Stimulated activated CD4-positive, alpha-beta T cell treated with anti-CD3 and anti-CD28 coated beads, Interleukin-1b, Interleukin-23, amount 100 ng/mL, for 1 hour (primary cell): ENCODE measurements at regions not wholly inside any gene's neighbourhood (a gene's known extent, or its start where the extent isn't known, plus 50 kb on each side); places are given as distances from the start of the nearest gene placed in this dataset.

Experiments
- DNase-seq, 2 donors: peaks; one replicate each; pipeline ENCODE4 v3.0.0-alpha.2; 2020; ENCODE audit warnings: low read depth in 2 of 2

DNA sequence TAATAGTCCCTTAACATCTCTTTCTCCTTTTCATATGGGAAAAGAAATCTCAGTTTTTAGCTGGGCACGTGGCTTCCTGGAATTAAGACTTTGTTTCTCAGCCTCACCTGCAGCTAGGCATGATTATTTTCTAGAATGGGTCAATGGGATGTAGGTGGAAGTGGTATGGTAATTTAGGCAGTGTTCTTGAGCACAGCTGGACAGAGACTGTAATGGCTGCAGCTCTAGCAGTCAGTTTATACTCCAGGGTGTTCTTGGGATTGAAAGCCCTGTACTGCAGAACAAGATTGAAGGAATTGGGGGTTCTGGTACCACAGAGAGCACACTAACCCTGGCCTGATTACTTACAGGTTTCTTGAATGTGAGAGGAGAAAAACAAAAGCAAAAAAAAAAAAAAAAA is 455.9 kb upstream of the ZNF608 start:
- DNase-seq: no peak

DNA sequence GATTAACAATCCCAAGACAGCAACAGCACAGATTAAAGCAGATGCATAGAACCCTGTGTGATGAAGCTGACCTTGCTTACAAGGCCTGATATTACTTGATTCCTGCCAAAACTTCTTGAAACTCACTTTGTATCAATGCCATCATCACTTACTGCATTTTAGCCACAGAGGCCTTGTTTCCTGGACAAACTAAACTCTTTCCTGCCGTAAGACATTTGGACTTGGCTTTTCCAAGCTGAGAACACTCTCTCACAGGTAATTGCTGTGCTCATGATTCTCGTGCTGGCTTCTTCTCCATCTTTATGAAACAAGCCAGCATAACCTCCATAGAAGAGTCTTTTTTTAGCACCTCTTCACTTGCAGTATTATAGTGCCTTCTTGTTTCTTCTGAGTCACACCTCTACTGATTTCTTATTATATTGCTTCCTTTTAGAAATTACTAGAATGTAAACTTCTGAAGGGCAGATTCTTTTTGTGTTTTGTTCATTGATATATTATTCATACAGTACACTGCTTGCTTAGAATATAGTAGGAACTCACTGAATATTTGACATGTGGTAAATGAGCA is 456.5 kb upstream of the ZNF608 start:
- no peak for DNase-seq

DNA sequence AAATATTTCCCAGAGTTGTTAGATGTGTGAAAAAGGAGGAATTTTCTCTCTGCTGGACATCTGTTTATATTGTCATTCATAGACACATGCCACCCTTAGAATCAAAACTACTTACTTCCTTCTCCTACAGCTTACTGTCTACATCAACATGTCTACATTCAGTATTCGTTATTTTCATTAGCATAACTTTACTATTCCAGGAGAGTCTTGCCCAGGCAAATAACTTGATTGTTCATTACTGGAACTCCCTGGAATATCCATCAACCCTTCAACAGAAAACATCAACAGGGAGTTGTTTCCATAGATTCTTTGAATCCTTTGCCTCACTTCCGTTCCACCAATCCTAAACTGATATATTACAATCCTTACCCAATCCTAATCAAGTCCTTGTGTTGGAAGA is 457.5 kb upstream of the ZNF608 start:
- no peak for DNase-seq

DNA sequence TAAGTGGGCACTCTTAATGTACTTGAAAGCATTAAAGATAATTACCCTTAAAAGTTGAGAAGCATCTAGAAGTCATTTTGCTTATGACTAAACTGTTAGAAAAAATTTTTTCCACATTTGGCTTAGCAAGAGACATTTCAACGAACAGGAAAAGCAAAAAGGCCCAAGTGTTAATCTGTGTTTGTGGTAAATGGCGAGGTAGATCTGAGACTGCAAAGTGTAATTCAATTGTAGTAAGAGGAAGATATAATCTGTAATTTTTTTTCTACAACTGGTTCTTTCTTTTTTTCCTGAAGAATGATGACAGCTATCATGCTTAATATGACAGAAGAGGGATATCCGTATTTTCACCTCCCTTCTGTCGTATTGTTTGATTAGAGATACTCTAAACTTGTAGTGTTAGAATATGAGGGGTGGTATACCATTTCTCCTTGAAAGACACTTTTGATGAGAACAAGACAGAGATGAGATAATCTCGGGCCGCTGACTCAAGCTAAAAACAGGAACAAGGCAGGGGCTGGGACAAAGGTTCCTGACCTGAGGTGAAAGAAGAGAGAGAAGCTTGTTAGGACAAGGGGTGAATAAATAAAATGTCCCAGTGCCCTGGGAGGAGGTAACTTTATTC is 459.3 kb upstream of the ZNF608 start:
- DNase-seq: no peak

DNA sequence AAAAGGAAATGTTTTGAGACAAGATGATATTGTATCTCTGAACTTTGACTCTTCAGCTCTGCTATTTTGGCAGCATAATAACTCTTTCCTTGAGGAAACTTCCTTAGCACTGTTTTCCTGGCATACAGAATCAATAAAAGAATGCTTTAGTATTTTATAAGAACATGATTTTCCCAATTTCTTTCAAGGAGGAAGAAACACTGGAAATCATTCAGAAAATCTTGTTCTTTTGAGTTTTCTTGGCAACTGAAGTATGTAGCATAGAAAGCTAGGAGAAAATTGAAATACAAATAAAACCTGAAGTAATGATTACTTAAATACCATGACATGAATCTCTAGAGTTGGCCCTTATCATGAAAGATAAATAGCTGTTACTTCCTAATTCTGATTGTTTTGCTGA is 461.4 kb upstream of the ZNF608 start:
- no peak for DNase-seq

DNA sequence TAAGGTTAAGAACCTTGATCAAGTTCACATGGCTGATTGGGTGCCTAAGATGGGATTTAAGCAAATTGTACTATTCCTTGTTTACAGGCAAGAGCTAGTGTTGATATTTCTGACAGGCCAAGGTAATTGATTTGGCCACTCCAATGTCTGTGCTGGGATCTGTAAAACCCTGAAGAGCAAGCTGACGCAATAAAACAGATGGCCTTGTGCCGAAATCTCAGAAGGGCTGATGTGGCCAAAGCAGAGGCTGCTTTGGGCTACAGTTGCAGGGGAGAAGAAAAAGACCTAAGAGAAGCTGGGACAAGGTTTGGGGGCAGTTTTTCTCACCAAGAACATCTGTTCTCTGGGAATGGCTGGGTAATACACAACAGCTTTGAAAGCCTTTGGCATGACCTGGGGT is 463.2 kb upstream of the ZNF608 start:
- no peak for DNase-seq

DNA sequence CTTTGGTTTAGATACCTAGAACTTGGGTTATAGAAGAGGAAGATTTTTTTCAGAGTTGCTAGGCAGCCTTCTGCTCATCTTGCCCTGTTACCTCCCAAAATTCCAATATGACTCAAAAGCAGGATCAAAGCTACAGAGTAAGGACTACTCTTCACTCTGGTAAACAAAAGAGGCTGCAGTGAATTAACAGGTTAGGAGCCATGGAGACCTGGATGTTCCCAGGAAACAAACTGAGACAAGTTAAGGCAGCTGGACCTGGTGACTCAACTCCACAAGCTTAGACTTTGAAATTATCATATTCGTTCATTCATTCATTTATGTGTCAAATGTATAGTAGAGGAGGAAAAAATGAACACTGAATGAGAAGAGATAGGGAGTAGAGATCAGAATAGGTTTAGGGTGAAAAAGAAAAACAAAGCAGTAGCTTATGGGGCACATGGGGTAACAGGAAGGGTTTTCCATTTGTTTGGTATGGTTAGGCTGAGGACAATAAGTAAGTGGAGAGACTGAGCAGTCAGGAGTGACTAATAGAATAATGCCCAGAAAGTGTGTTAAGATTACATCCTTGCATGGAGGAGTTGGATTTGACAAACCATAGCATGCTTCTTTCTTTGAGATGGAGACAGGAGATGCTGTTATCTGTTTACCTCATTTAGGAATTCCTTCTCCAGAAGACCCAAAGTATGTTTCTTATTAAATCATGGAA is 464.0 kb upstream of the ZNF608 start:
- DNase-seq: no peak

DNA sequence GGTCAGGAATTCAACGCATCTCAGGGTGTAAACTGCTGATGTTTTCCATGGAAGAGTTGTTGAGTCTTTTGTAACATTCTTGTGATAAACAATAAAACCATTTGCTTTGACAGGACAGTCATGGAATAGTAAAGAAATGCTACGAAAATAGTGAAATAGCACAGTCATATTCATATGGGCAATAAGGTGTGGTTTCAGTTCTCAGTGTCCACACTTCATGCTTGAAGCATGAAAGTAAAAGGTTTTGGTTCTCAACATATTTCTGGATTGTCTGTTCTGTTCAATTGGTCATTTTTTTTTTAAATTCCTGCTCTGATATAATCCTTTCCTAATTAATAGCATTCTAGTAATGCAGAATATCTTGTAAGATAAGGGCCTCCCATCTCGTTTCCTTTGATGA is 467.6 kb upstream of the ZNF608 start:
- no peak for DNase-seq

DNA sequence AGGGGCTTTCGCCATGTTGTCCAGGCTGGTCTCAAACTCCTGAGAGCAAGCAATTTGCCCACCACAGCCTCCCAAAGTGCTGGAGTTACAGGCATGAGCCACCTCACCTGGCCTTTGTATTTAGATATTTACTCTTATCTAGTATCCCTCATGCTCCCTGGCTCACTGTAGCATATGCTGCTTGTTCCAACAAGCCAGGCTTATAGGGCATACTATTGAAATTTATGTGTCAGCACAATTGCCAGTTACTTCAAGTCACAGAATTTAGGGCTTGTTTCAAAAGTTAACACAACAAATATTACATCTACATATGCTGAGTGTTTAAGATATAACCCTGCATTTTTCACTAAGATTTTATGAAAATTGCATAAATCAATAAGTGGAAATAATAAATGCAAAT is 469.2 kb upstream of the ZNF608 start:
- DNase-seq: no peak

DNA sequence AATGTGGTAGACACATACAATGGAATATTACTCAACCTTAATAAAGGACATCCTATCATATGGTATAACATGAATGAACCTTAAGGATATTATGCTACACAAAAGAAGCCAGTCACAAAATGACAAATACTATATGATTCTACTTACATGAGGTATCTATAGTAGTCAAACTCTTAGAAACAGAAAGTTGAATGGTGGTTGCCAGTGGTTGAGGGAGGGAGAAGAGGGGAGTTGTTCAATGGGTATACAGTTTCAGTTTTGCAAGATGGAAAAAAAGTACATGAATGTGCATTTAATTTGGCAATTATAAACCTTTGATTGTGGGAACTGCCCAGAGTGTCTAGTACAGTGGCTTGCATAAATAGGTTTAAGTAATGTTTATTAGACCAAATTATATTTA is 473.3 kb upstream of the ZNF608 start:
- DNase-seq: no peak

DNA sequence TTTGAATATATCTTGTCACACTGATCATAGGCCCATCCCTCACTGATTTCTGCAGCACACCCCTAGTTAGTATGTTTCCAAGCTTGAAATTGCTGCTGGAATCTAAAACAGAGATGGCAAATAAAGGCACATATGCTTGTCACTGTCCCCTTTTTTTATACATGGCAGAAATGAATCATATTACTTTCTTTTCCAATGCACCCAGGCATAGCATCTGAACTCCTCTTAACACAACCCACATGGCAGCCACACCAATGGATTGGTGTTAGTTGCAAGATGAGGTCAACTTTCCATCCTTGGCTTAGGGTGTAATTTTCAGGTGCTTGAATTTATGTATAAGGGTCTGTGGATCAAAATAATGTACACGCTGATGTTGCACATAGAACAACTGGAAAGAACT is 473.8 kb upstream of the ZNF608 start:
- DNase-seq: no peak

DNA sequence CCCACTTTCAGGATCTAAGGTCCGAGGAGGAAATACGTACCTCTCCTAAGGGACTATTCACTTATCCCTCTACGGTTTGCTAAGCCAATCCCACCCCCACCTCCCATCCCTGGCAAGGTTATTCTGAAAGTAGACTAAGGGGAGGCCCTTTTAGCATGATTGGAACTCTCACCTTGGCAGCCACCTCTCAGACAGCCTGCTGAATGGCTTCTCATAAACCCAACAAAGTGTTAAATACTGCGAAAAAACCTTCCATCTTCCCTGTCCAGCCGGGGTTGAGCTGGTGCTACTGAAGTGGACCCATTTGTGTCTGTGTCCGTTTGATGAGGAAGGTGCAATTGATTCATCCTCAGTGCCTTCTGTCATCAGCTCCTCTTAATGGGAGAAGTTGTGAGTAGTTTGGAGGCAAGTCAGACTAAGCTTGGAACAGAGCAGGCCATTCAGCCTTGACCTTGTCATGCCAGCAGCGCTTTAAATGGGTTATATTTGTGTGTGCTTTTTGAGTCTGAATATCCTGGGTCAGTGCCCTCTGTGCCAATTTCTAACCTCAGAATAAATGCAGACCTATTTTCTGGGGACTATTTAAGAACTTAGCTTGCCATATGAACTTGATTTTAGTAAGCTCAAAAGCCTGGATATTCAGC is 476.3 kb upstream of the ZNF608 start:
- no peak for DNase-seq

DNA sequence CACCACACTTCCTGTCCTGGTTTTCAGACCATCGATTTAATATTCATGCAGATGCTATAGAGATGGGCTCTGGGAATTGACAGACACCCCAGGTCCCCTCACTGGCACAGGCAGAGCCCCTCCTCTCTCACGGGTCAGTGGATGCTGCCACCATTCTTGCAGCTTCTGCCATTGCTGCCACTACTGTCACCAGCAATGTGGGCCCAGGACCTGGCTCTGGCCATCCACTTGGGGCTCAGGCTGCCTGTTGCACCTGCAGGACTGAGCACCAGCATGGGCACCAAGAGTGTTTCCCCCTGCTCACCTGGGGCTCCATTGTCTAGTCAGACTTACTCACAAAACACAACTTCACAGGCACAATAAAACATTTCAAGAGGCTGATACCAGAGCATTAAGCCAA is 479.0 kb upstream of the ZNF608 start:
- no peak for DNase-seq

DNA sequence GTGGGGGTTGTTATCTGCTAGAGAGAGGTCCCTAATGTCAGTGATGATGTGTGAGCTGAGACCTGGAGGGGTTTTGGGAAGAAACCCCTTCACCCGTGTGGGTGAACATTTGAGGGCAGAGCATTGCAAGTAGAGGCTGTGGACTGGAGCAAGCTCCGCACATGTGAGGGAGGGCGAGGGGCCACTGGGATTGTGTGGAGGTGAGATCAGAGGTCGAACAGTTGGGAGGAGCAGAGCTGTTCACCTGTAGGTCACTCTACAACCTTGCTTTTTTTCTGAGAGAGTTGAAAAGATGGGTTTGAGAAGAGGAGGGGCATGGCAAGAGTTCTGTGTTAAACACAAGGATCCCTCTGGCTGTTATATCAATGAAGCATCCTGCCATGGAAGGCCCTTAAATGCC is 480.4 kb upstream of the ZNF608 start:
- no peak for DNase-seq

DNA sequence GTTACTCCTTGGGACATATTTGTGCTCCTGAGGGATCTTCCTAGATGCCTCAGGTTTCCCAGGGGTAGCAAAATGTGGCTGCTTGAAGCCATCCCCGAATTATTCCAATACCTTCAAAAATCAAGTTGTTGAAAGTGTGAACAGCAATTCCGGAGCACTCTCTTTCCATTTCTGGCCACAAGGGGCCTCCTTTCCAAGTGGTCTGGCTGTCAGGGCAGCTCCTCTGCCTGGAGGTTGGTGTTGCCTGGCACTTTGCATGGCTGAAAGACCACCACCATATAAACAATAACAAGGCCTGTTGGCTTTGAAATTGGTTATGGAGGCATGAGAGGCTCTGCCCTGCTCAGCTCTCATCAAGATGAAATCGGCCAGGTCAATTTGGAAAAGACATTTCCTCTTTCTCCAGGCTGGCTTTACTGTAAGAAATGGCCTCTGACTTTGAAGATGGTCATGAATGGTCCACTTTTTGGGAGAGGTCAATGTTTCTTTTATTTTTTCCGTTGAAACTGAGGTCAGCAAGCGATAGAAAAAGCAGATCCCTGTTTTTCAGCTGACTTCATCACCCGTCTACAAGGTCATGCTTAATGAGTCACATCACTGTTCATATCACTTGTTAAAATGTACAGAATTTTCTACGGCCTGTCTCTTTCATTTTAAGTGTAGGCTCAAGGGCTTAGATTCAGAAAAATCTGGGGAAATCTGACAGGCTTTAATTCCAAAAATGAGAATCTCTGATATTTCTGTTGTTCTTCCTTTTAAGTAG is 481.1 kb upstream of the ZNF608 start:
- no peak for DNase-seq

DNA sequence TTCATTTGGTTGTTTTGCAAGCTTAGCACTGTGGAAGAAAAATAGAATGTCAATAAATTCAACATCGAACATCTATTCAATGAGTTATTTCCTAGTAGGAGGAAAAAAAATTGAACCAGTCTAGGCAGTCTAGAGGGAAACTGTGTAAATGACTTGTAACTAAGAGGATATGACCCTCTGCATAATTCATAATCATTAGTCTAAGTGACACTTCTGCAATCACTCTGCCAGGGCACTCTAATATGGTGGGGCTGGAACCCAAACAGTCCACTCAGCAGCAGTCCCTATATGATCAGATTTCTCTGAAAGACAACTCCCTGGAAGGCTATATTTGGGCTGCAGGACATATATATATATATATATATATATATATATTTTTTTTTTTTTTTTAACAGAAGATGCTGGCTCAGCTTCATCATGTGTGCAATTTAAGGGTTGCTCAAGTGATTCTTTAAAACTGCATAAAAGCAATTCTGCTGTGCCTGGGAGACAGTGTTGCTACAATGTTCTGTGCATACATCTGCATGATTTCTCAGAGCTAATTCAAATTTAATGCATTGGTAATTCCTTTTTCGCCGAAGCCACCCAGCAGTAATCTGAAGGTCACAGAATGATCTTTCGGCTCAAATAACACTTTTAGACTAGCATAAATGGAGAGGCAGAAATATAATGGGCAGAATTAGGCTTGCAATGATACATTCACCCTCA is 482.1 kb upstream of the ZNF608 start:
- no peak for DNase-seq

DNA sequence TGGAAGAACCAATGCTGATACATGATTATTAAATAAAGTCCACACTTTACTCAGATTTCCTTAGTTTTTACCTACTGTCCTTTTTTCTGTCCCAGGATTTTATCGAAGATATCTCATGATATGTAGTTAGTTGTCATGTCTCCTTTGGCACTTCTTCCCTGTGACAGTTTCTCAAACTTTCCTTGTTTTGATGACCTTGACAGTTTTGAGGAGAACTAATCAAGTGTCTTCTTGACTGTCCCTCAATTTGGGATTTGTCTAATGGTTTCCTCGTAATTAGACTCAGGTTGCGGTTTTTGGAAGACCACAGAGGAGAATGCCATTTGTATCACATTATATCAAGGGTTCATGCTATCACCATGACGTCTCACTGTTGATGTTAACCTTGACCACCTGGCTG is 483.1 kb upstream of the ZNF608 start:
- DNase-seq: no peak

DNA sequence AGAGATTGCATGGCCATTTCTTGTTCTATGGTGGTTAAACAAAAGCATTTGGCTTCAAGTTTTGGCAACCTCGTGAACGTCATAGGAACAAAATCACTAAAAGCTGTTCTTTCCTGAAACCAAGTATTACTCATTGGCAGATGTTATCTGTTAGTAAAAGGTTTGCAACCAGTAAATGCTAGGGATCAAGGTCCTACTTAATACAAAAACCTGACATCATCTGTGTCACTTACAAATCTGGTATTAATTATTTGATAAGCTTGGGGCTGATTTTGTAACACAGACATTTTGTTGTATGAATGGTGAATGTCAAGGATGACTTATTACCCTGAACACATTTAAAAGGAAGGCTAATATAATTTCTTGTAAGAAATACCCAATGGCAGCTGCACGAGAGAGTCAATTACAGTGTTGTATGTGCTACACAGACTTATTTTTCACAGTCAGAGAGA is 486.4 kb upstream of the ZNF608 start:
- DNase-seq: no peak

DNA sequence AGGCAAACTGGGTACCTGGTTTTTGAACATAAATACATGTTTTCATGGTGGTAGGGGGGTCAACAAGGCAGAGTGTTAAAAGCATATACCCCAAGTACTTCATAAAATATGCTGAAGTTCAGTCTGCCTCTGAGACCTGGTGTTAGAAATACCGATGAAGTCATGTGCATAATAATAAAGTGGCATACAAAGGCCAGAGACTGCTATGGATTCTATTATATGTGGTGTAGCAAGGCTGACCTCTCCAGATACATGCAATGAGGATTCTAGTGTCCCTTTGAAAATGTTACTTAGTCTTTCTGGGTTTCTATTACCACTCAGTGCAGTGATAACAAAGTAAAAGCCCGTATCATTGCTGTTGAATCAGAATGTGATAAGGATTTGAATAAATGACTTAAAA is 487.5 kb upstream of the ZNF608 start:
- no peak for DNase-seq

DNA sequence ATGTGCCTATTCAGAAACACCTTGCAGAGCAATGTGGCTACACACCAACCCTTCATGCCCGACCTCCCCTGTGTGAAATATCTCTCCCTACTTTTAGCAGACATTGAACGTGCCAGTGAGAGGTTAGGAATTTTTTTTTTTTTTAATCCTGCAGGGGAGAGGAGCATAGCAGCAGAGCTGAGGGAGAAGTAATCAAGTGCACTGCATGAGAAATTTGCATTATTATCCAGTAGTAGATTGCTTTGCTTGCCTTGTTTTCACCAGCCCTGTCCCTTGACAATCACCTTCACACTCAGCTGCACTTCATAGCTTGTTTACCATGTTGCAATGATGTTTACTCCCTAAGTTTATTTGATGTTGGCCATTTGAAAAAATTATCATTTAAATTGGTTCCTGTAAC is 489.6 kb upstream of the ZNF608 start:
- DNase-seq: no peak

DNA sequence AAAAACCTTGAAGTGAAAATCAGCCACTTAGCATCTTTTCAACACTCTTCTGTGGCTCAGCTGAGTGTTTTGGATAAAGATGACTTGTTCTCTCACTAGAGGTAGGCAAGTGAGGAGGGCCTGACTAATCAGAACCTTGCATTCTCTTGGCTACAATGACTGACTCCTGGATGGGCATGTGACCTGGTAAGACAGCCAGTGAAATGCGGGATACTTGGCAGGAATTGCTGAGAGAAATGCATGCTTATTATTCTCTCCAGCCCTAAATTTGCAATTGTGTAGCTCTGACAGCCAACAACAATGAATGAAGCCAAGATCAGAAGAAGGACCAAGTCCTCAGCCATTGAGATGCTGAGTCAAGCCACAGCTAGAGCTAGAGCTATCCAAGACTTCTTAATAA is 490.5 kb upstream of the ZNF608 start:
- DNase-seq: no peak

DNA sequence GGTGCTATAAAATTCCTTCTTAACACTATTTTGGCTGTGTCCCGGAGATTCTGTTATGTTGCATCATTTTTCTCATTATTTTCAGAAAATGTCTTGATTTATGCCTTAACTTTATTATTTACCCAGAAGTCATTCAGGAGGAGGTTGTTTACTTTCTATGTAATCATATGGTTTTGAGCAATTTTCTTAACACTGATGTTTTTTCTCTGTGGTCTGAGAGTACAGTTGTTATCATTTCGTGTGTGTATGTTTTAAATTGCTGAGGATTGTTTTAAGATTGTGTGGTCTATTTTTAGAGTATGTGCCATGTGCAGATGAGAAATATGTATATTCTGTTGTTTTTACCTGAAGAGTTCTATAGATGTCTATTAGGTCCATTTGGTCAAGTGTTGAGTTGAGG is 498.1 kb upstream of the ZNF608 start:
- no peak for DNase-seq
